HL-60 (cell line): ENCODE measurements at regions not wholly inside any gene's neighbourhood (a gene's known extent, or its start where the extent isn't known, plus 50 kb on each side); places are given as distances from the start of the nearest gene placed in this dataset.

Experiments used
- CTCF ChIP-seq: IDR thresholded peaks from one replicate; pipeline ENCODE4 v1.5.1; 2011; ENCODE audit warnings: low read length, control low read depth, inconsistent platforms; ENCODE audit not compliant: insufficient read depth
- POLR2AphosphoS5 ChIP-seq: IDR thresholded peaks from 2 replicates; pipeline ENCODE4 v1.6.1; 2012; ENCODE audit warnings: low read depth
- REST ChIP-seq: IDR thresholded peaks from 2 replicates; pipeline ENCODE4 v1.6.1; 2012; ENCODE audit warnings: low read depth; ENCODE audit not compliant: insufficient replicate concordance

GRCh38 chr20:10856237-10857015, 182.6 kb upstream of the JAG1 start:
- TF ChIP-seq REST, result no peak
- no peak for TF ChIP-seq CTCF
- no peak for TF ChIP-seq POLR2AphosphoS5
